MM.1S (cell line): ENCODE measurements at regions not wholly inside any gene's neighbourhood (a gene's known extent, or its start where the extent isn't known, plus 50 kb on each side); places are given as distances from the start of the nearest gene placed in this dataset.

Source experiments
- CTCF ChIP-seq: fragments of 300-600 bp; sonication (generic); IDR thresholded peaks from 2 replicates; pipeline ENCODE4 v1.5.1; 2016; ENCODE audit warnings: antibody characterized with exemption, low read length, mixed read lengths
- EZH2 ChIP-seq: fragments of 300-600 bp; sonication (generic); optimal IDR thresholded peaks from 2 replicates; pipeline ENCODE3; 2017; ENCODE audit warnings: low read depth, mild to moderate bottlenecking, antibody characterized with exemption, low read length, mixed read lengths
- EZH2phosphoT487 ChIP-seq: fragments of 300-600 bp; sonication (generic); IDR thresholded peaks from 2 replicates; pipeline ENCODE4 v1.6.1; 2018; ENCODE audit warnings: antibody characterized with exemption, low read length

GRCh38 chr16:79823639-79824038, 223.1 kb upstream of the MAF start:
- no peak for TF ChIP-seq CTCF
- no peak for TF ChIP-seq EZH2
- no peak for TF ChIP-seq EZH2phosphoT487
